IPS-NIHi7 (cell line): ENCODE measurements at regions not wholly inside any gene's neighbourhood (a gene's known extent, or its start where the extent isn't known, plus 50 kb on each side); places are given as distances from the start of the nearest gene placed in this dataset.
"Not testable (repeated sequence)": the region's sequence is repeated elsewhere in the genome, so short reads cannot be mapped to it uniquely, and the experiment has no call there.

Experiments
- DNase-seq: peaks from one replicate; pipeline ENCODE4 v3.0.0; 2012; ENCODE audit warnings: mixed read lengths; ENCODE audit errors: extremely low spot score

GRCh38 chr5:122669709-122670108, 105.2 kb upstream of the SNX2 start:
- DNase-seq, result not testable (repeated sequence)

- DNase-seq, result no peak
Measured at GRCh38 chr5:122673343-122673742, 101.5 kb upstream of the SNX2 start.

DNA sequence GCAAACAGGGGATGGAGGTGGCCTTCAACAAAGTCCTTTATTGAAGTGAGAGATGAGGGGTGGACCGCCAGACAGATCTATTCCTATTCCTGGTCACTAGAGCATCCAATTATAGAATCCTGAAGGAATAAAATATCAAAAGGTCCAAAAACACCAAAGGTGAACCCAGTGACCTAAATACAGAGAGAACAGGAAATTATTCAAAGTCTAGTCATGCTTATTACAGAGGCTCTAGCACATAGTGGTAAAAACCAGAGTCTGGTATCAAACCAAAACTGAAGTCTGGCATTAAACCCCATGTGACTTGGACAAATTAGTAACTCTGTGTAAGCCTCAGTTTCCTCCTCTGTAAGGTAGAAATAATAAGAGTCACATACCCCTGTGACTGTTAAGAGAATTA, 100.5 kb upstream of the SNX2 start:
- DNase-seq, result no peak

DNA sequence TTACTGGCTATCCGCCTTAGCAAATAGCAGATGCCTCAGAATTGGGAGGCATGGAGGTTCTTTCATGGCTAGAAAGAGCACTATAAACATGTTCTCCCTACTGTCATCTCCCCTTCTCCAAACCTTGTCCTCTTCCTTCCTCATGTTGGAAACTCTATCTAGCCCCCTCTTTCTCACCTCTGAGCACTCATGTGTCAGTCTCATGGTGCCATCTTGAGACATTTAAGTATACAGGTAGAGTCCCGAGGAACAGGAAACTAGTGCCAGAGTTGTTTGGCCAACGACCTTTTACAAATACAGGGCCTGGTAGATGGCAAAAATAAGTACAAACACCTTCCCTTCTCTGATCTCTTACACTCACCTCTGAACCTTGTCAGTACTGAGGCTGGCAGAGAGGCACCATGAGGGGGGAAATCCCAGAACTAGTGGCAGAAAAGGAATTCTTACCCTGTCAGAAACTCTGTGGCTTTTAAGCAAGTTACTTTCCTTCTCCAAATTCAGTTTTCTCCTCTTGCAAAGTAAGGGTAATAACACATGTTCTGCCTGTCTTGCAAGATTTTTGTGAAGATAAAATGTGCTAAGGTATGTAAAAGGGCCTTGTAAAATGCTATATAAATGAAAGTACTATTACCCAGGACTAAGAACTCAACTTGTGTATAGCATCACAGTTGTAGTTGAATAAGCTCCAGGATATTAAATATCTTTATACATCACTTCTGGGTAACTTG, 94.1 kb upstream of the SNX2 start:
- DNase-seq, result no peak

- no peak for DNase-seq
Measured at GRCh38 chr5:122683631-122684030, 91.2 kb upstream of the SNX2 start.

DNA sequence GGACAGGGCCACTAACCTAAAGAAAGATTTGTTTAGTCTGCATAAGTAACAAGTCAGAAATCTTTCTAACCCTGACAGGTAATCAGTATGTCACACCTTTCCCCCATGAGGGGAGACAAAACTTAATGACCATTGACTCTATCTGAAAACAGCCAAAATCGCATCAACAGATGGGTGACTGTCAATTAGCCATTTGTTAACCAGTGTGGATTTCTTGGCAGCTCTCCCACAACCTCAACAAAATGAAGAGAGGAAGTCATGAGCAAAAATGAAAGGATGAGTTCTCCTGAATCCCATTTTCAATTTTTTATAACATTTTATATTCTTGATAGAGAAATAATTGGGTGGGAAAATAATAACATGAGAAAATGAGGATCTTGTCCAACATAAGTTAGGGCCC, 84.6 kb upstream of the SNX2 start:
- DNase-seq, result no peak

DNA sequence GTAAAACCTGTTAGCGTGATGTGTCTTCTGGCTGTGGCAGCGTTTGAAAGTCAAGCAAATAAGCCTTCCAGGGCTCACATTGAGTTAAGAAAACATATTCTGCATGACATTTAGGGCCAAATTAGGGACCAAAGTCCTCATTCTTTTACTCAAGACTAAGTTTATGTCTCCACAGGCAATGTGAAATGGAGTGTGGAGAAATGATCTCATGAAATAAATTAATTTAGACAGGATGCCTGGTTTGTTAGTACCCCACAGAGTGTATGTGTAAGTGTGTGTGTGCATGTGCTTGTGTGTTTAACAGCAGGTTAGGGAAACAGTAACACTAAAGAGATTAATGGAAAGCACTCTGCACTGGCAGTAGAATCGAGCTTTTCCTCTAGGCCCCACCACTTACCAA, 82.9 kb upstream of the SNX2 start:
- no peak for DNase-seq

DNA sequence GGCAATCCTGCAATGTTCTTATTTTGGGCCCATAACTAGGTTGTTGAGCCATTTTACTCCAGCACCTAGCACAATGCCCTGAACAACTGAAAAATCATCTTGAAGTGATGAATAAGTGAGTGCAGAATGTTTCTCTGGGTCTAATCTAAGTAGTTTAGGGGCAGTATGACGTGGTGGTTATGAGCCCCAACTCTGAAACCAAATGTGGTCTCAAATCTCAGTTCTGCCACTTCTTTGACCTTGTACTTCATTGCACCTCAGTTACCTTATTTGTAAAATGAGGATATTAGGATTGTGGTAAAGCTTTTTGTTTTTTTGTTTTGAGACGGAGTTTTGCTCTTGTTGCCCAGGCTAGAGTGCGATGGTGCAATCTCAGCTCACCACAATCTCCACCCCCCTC, 80.9 kb upstream of the SNX2 start:
- no peak for DNase-seq

DNA sequence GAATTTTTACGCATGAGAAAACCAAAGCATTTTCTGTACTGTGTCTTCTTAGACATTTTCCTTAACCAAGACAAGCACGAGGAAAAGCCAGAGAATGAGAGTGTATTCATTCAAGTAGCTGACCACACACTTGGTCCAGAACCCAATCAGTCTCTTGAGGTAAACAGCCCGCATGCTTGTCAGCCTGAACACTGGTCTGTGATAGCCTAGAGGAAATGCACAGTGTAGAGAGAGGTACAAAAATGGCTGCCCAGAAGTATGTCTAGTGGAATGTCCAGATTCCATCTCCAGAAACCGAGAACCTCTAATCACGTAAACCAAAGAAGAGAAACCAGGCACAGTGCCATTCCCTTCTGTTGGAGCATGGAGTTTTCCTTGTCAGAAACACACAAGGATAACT, 80.0 kb upstream of the SNX2 start:
- no peak for DNase-seq

GRCh38 chr5:122696735-122697134, 78.1 kb upstream of the SNX2 start:
- not testable (repeated sequence) for DNase-seq

GRCh38 chr5:122697191-122697590, 77.7 kb upstream of the SNX2 start:
- DNase-seq, result no peak

- DNase-seq, result no peak
Measured at GRCh38 chr5:122699201-122699600, 75.7 kb upstream of the SNX2 start.

DNA sequence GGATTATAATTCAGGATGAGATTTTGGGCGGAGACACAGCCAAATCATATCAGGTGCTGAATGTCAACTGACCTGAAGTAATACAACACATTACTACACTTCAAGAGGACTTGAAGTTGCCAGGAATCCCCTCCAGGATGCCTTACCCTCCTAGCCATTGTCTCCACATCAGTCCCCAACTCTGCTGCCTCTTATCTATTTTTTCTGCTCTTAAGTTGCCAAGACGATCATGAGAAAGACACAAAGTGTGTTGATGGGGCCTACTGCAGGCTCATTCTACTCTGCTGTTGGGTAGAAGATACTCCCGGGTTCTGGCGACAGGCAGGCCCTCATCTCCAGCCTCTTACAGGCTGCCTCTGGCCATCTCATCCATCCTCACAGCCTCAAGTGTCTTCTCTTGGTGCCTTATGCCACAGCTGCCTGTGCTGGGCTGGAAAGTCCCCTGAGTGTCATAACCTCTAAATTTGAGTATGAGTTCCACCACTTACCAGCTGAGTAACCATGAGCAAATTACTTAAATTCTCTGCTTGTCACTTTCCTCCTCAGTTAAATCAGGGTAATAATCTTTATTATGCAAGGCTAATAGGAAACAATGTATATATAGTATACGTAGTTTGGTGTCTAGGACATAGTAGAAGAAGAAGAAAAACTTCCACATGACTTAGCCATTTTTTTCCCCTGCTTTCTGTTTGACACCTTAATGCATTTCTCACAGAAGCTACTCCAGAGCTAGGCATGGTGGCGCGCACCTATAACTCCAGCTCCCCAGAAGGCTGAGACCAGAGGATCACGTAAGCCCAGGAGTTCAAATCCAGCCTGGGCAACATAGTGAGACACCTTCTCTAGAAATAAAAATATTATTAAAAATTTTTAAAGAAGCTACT, 73.0 kb upstream of the SNX2 start:
- no peak for DNase-seq

DNA sequence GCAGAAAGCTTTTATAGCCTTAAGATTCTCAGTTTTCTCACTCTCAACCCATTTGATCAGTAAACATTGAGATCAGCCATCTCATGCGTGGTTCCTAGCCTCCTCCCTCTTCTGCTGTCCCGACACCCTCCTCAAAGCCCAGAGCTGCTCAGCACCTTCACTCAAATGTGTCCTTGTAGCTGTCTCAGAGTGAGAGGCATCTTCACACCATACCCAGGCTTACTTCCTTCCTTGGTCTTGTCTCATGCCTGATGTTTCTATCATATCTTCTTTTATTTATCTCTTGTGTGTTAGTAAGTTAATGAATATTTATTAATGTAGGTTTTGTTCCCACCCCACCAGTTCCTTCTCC, 72.4 kb upstream of the SNX2 start:
- DNase-seq, result no peak

GRCh38 chr5:122703203-122703602, 71.7 kb upstream of the SNX2 start:
- no peak for DNase-seq

- DNase-seq, result peak; percentile 28
Measured at GRCh38 chr5:122704247-122705036, 70.4 kb upstream of the SNX2 start.

DNA sequence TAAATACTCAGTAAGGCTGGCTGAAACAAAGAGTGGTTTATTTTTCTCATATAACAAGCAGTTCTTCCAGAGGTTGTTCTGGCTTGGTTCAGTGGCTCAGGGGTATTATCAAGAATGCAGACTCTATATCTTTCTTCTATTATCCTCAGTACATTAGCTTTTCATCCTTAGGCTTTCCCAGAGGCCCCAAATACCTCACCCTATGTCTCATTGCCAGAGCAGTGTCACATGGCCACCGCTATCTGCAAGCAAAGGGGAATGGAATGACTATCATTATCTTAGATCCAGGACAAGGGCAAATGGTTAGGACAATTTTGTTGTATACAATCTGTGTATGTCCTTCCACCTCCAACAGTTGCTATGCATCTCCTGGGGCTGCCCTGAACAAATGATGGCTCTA, 69.0 kb upstream of the SNX2 start:
- DNase-seq, result no peak

GRCh38 chr5:122707796-122708195, 67.1 kb upstream of the SNX2 start:
- no peak for DNase-seq

- DNase-seq, result no peak
Measured at GRCh38 chr5:122713041-122713440, 61.8 kb upstream of the SNX2 start.

DNA sequence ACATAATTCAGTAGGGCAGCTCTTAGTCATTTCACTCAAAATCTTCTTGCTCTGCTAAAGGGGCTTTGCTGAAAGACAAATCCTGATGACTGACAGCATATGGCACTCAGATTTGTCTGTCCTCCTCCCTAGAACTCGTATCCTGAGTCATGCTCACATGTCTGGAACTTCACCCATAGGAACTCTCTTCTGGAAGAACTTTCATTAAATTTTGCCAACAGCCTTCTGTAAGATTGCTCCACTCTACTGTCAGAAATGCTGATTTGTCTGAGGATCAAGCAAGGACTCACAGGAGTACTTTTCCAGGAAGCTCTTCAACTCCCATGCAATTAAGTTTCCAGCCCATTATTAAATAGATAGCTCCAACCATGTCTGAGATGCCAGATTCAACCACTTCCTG, 59.8 kb upstream of the SNX2 start:
- no peak for DNase-seq

DNA sequence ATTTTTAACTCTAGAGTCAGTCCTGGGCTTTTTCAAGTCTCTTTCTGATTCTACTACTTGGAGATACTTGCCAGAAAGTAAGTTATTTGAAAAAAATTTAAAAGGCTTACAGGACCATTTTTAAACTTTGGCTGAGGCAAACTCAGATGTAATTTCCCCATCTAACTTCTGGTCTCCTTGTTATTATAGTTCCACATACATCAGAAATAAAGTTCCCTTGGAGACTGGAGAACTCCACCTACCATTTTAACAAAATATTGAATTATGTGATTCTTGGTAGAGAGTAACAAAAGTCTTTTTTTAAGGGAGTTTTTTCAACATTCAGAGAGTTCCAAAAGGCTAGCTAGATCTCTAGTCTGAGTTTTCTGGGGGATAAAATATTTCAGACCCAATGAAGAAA, 56.3 kb upstream of the SNX2 start:
- DNase-seq, result no peak

GRCh38 chr5:122719991-122720746, 54.7 kb upstream of the SNX2 start:
- no peak for DNase-seq
